ENCODE measurements at regions not wholly inside any gene's neighbourhood (a gene's known extent, or its start where the extent isn't known, plus 50 kb on each side); places are given as distances from the start of the nearest gene placed in this dataset.

DNA sequence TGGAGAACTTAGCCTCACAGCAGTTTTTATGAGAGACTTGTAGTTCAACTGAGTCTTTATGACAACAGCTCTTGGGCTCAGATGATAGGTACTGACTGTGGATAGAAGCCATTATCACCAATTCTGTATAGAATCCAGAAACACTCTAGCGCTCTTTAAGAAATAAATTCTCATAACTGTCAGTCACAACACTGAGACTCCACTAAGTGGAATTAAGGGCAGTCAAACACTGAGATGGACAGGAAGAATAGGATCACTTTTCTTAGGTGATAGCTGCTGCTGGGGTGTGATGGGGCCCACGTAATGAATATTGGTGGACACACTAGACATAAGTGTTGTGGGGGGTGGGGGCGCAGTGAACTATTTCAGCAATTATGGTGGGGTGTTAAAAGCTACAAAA lies 1691.8 kb upstream of the LRRTM1 start:
- no peak overlapping the region for H3K4me3 ChIP-seq (ENCODE audit: low read depth, low read length)
- no peak for DNase-seq (ENCODE audit: low read depth)
- TF ChIP-seq, protein P1, sequence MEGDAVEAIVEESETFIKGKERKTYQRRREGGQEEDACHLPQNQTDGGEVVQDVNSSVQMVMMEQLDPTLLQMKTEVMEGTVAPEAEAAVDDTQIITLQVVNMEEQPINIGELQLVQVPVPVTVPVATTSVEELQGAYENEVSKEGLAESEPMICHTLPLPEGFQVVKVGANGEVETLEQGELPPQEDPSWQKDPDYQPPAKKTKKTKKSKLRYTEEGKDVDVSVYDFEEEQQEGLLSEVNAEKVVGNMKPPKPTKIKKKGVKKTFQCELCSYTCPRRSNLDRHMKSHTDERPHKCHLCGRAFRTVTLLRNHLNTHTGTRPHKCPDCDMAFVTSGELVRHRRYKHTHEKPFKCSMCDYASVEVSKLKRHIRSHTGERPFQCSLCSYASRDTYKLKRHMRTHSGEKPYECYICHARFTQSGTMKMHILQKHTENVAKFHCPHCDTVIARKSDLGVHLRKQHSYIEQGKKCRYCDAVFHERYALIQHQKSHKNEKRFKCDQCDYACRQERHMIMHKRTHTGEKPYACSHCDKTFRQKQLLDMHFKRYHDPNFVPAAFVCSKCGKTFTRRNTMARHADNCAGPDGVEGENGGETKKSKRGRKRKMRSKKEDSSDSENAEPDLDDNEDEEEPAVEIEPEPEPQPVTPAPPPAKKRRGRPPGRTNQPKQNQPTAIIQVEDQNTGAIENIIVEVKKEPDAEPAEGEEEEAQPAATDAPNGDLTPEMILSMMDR (IDR thresholded peaks at IDR 0.05; ENCODE audit: low read depth, low read length, missing control alignments) = no peak

DNA sequence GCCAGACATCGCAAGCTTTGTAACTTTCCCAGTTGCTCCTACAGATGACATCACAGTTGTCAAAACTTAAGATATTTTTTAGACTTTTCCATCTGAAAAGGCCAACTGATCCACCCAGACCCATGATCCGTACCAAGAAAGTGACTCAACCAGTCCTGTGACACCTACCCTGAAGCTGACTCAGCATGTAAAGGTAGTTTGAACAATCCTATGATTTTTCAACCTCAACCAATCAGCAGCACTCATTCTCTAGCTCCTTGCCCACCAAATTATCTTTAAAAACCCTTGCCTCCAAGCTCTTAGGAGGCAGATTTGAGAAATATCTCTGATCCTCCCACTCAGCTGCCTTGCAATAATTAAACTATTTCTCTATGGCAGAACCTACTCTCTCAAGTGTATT lies 1686.7 kb upstream of the LRRTM1 start:
- no peak overlapping the region for H3K4me3 ChIP-seq (ENCODE audit: low read depth, low read length)
- DNase-seq (ENCODE audit: low read depth) = no peak
- TF ChIP-seq, protein P1 (IDR thresholded peaks at IDR 0.05; ENCODE audit: low read depth, low read length, missing control alignments) = no peak

DNA sequence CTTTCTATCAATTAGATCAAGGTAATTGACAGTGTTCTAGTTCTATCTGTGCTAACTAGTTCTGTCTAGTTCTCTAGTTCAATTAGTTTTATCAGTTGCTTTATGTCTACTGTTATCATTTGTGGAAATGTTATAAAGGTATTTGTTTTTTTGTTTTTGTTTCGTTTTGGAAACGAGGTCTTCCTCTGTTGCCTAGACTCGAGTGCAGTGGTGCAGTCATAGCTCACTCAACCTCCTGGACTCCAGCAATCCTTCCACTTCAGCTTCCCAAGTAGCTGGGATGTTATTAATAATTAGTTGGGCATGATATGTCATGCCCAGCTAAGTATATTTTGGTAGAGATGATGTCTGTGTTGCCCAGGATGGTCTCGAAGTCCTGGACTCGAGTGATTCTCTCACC lies 1682.8 kb upstream of the LRRTM1 start:
- no peak for DNase-seq (ENCODE audit: low read depth)
- TF ChIP-seq, protein P1 (IDR thresholded peaks at IDR 0.05; ENCODE audit: low read depth, low read length, missing control alignments) = no peak
- H3K4me3 ChIP-seq (ENCODE audit: low read depth, low read length) = no peak overlapping the region

DNA sequence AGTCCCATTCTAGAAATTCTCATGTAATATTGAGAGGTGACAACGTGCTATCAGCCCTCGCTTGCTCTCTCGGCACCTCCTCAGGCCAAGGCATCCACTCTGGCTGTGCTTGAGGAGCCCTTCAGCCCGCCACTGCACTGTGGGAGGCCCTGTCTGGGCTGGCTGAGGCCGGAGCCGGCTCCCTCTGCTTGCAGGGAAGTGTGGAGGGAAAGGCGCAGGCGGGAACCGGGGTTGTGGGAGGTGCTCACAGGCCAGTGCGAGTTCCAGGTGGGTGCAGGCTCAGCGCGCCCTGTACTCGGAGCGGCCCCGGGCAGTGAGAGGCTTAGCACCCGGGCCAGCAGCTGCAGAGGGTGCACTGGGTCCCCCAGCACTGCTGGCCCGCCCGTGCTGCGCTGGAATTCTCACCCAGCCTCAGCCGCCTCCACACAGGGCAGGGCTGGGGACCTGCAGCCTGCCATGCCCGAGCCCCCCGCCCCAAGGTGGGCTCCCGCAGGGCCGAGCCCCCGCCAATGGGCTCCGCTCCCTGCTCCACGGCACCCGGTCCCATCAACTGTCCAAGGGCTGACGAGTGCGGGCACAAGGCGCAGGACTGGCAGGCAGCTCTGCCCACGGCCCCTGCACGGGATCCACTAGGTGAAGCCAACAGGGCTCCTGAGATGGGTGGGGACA lies 1680.6 kb upstream of the LRRTM1 start:
- no peak overlapping the region for H3K4me3 ChIP-seq (ENCODE audit: low read depth, low read length)
- TF ChIP-seq, protein P1 (IDR thresholded peaks at IDR 0.05; ENCODE audit: low read depth, low read length, missing control alignments) = no peak
- no peak for DNase-seq (ENCODE audit: low read depth)

DNA sequence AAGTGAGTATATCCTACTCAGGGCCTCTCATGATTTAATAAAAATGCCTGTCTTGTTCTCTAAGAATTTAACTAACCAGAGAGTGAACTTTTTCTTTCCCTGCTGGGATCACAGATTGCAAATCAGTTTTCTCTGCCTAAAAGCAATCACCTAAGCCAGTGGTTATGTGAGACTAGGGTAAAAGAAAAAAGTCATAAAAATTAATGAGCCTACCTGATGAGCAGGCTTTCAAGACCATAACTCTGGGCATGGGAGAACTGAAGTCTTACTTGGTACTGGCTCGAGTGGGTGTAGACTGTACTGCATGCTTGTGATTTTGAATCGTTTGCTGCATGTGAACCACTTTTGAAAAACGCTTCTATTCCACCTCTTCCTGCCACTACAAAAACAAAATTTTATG lies 1677.0 kb upstream of the LRRTM1 start:
- no peak for DNase-seq (ENCODE audit: low read depth)
- no peak overlapping the region for H3K4me3 ChIP-seq (ENCODE audit: low read depth, low read length)
- TF ChIP-seq, protein P1 (IDR thresholded peaks at IDR 0.05; ENCODE audit: low read depth, low read length, missing control alignments) = no peak

DNA sequence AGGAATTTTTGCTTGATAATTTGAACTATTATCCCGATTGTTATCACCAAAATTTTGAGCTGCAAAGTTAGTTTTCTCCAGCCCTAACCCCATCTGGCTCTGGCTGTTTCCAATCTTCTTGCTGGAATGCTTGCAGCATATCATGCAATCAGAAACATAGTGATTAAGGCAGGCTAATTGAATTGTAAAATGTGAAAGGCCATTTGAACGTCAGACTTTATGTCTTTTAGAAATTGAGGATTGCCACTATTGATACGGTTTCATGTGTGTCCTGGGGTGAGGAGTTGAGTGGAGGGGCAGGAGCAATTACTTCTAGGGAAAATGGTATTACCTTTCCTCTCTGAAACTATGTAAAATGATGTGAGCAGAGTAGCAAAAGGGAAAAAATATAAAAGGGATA lies 1674.5 kb upstream of the LRRTM1 start:
- no peak overlapping the region for H3K4me3 ChIP-seq (ENCODE audit: low read depth, low read length)
- no peak for DNase-seq (ENCODE audit: low read depth)
- TF ChIP-seq, protein P1 (IDR thresholded peaks at IDR 0.05; ENCODE audit: low read depth, low read length, missing control alignments) = no peak

DNA sequence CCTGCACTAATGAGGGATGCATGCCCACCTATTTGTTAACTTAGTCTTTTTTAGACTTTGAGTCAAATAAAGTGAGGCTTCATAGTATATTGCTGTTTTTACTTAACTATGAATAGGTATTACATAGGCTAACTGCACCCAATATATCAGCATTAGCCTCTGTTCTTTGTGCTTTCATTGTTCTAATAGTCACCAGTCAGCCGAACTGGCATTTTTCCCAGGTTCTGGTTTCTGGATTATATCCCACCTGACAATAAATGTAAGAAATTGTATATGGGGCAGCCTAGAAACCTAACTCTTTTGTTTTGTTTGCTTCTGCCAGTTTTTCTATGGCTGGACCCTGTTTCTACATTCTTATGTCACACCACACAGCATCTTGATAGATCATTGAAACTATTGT lies 1672.4 kb upstream of the LRRTM1 start:
- TF ChIP-seq, protein P1 (IDR thresholded peaks at IDR 0.05; ENCODE audit: low read depth, low read length, missing control alignments) = no peak
- DNase-seq (ENCODE audit: low read depth) = no peak
- H3K4me3 ChIP-seq (ENCODE audit: low read depth, low read length) = no peak overlapping the region
